ENCODE measurements at regions not wholly inside any gene's neighbourhood (a gene's known extent, or its start where the extent isn't known, plus 50 kb on each side); places are given as distances from the start of the nearest gene placed in this dataset.

DNA sequence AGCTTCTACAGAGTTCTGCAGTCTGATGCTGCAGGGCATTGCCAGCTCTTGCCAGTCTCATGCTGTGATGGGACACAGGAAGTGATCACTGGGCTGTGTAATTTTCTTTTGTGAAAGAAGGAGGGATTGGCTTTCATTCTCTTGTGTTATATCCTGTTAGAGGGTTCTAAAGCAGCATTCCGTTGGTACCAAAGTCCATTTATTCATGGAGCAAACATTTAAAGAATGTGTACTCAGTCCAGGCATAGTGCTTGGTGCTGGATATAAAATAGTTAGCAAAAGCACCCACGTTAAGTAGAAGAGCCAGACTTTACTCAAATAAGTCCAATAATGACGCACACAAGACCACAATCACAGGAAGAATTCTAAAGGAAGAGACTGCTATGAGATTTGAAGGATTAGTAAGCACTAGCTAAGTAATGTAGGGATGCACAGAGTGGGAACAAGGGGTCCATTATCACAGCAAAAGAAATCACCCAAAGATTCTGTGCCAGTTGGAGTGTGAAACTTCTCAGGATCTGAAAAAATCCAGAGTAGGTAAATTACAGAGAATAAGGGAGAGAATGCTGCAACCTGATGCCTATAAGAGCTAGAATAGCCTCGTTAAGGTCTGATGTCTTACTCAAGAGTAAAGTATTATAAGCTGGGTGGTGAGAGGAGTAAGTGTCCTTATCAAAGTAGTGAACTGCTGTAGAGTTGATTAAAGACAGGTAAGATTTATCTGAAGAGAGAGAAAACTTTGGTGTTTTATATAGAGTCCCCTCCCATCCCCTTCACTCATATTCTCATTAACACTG lies 728.3 kb downstream of the METTL15 start:
- TF ChIP-seq ZFP41 (tag by site-specific recombination; IDR thresholded peaks at IDR 0.05; ENCODE audit: borderline replicate concordance): no peak
- no peak for TF ChIP-seq KLF17 (tag by site-specific recombination; IDR thresholded peaks at IDR 0.05)
- TF ChIP-seq CTCF (tag by site-specific recombination; IDR thresholded peaks at IDR 0.05): no peak
- no peak for TF ChIP-seq ZBTB44 (tag by site-specific recombination; IDR thresholded peaks at IDR 0.05)
- no peak for TF ChIP-seq ZSCAN30 (tag by site-specific recombination; IDR thresholded peaks at IDR 0.05)
- no peak for TF ChIP-seq ZNF76 (tag by site-specific recombination; IDR thresholded peaks at IDR 0.05; ENCODE audit: borderline replicate concordance, low read depth)
- TF ChIP-seq MZF1 (tag by site-specific recombination; IDR thresholded peaks at IDR 0.05; ENCODE audit: borderline replicate concordance): no peak
- TF ChIP-seq ZNF292 (tag by site-specific recombination; IDR thresholded peaks at IDR 0.05; ENCODE audit: borderline replicate concordance, low read depth): no peak
- TF ChIP-seq IKZF3 (tag by site-specific recombination; IDR thresholded peaks at IDR 0.05): no peak
- no peak for TF ChIP-seq ZNF112 (tag by site-specific recombination; IDR thresholded peaks at IDR 0.05)
- TF ChIP-seq ZXDB (tag by site-specific recombination; IDR thresholded peaks at IDR 0.05): no peak
- TF ChIP-seq ZNF510 (tag by site-specific recombination; IDR thresholded peaks at IDR 0.05; ENCODE audit: insufficient replicate concordance): no peak
- TF ChIP-seq YY1 (tag by site-specific recombination; IDR thresholded peaks at IDR 0.05): no peak
- TF ChIP-seq PRDM6 (tag by site-specific recombination; IDR thresholded peaks at IDR 0.05): no peak
